ENCODE measurements at regions not wholly inside any gene's neighbourhood (a gene's known extent, or its start where the extent isn't known, plus 50 kb on each side); places are given as distances from the start of the nearest gene placed in this dataset.

DNA sequence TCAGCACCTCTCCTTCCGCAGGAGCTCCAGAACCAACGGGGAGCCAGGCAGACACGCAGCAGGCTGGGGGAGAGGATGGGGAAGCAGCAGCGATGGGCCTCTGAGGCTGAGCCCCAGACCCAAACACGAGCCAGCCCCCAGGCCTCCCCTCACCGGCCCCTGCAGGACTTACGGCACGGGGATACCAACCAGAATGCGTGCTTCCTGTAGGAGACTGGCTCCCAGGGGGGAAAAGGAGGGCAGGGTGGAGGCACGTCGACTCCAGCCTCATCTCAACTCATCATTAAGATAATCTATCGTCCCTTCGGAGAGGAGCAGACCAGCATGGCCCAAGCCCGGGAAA lies 495.1 kb upstream of the MYT1L start:
- TF ChIP-seq, protein P1, sequence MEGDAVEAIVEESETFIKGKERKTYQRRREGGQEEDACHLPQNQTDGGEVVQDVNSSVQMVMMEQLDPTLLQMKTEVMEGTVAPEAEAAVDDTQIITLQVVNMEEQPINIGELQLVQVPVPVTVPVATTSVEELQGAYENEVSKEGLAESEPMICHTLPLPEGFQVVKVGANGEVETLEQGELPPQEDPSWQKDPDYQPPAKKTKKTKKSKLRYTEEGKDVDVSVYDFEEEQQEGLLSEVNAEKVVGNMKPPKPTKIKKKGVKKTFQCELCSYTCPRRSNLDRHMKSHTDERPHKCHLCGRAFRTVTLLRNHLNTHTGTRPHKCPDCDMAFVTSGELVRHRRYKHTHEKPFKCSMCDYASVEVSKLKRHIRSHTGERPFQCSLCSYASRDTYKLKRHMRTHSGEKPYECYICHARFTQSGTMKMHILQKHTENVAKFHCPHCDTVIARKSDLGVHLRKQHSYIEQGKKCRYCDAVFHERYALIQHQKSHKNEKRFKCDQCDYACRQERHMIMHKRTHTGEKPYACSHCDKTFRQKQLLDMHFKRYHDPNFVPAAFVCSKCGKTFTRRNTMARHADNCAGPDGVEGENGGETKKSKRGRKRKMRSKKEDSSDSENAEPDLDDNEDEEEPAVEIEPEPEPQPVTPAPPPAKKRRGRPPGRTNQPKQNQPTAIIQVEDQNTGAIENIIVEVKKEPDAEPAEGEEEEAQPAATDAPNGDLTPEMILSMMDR (IDR thresholded peaks at IDR 0.05; ENCODE audit: low read depth, low read length, poor library complexity, severe bottlenecking): no peak
- TF ChIP-seq EZH2phosphoT487 (IDR thresholded peaks at IDR 0.05; ENCODE audit: borderline replicate concordance, low read length): no peak
- H4K20me1 ChIP-seq (ENCODE audit: control insufficient read depth, insufficient read depth, low read depth, low read length): no peaks in the 10 kb centered on the region

DNA sequence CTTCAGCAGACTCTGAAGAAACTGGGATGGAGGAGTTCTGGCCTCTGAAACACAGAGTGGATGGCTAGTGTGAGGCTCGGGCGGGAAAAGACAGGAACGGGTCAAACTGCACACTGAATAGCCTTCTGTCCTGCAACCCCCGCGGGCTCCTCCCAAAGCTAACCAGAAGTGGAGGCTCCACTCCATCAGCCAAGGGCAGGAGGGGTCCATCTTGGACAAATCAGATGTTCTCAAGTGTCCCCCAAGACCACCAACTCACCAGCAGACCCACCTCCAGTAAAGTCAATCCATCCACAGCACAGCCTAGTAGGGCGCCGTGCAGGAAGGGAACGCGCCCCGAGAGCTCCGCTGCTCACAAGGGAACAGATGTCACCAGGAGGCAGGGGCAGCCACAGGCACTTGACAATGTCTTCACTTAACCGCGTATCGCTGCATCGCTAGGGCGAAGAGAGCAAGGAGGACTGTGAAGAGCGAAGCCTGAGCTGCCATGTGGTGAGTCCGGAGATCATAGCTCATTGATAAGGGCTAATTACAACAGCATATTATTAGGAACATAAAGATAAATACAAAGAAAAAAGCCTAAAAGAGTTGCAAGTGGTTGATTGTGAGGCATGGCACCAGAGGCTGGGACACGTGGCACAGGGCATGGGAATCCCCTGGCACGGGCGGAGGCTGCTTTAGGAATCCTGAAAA lies 494.6 kb upstream of the MYT1L start:
- H3K4me3 ChIP-seq (ENCODE audit: low read length): no peak overlapping the region
- no peaks in the 10 kb centered on the region for H3K27me3 ChIP-seq (ENCODE audit: control insufficient read depth, low read length)

More for the DNA sequence above, 495.1 kb upstream of the MYT1L start:
- H3K9me2 ChIP-seq (replicated peaks; ENCODE audit: control insufficient read depth, low read length): no peaks in the 10 kb centered on the region
- H3K4me2 ChIP-seq (ENCODE audit: low read length): no peak overlapping the region
- H3K27me3 ChIP-seq (ENCODE audit: control insufficient read depth, low read length): no peaks in the 10 kb centered on the region
- no peak overlapping the region for H3K4me3 ChIP-seq (ENCODE audit: low read length)
- H3K9me3 ChIP-seq (ENCODE audit: control insufficient read depth, insufficient read depth, low read length): peaks cover 6% of the 10 kb centered on the region
- no peaks in the 10 kb centered on the region for H3K4me1 ChIP-seq (ENCODE audit: control insufficient read depth, low read length)
- no peaks in the 10 kb centered on the region for H3K79me2 ChIP-seq (ENCODE audit: control insufficient read depth, low read length)
- H3K36me3 ChIP-seq (ENCODE audit: control insufficient read depth, low read length): no peaks in the 10 kb centered on the region
- H3F3A ChIP-seq (ENCODE audit: control insufficient read depth, insufficient read depth): no peaks in the 10 kb centered on the region
- H3K27ac ChIP-seq (ENCODE audit: low read depth, low read length): no peak overlapping the region

DNA sequence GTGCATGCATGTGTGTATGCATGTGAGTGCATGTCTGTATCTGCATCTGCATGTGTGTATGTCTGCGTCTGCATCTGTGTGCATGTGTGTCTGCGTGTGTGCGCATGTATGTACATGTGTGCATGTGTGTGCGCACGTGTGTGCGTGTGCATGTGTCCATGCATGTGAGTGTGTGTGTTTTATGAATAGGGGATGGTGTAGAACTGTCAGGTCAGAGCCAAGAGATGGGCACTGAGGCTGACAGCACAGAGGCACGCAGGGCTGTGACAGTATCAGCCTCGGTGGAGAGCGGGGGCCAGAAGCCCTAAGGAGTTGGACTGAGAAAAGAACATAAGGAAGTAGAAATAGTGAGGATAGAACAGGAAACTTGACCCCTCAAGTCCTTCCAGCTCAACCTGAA lies 494.0 kb upstream of the MYT1L start:
- no peaks in the 10 kb centered on the region for H3K27me3 ChIP-seq (ENCODE audit: control insufficient read depth, low read length)
- no peaks in the 10 kb centered on the region for H4K20me1 ChIP-seq (ENCODE audit: control insufficient read depth, insufficient read depth, low read depth, low read length)
- no peak overlapping the region for H3K27ac ChIP-seq (ENCODE audit: low read depth, low read length)
- H3K4me1 ChIP-seq (ENCODE audit: control insufficient read depth, low read length): no peaks in the 10 kb centered on the region
- peaks cover 9% of the 10 kb centered on the region for H3K9me3 ChIP-seq (ENCODE audit: control insufficient read depth, insufficient read depth, low read length)
- H3K36me3 ChIP-seq (ENCODE audit: control insufficient read depth, low read length): no peaks in the 10 kb centered on the region
- H3F3A ChIP-seq (ENCODE audit: control insufficient read depth, insufficient read depth): no peaks in the 10 kb centered on the region
- H3K79me2 ChIP-seq (ENCODE audit: control insufficient read depth, low read length): no peaks in the 10 kb centered on the region
- H3K4me2 ChIP-seq (ENCODE audit: low read length): no peak overlapping the region
- H3K4me3 ChIP-seq (ENCODE audit: low read length): no peak overlapping the region
- H3K9me2 ChIP-seq (replicated peaks; ENCODE audit: control insufficient read depth, low read length): no peaks in the 10 kb centered on the region
- TF ChIP-seq EZH2phosphoT487 (IDR thresholded peaks at IDR 0.05; ENCODE audit: borderline replicate concordance, low read length): no peak
- TF ChIP-seq, protein P1 (IDR thresholded peaks at IDR 0.05; ENCODE audit: low read depth, low read length, poor library complexity, severe bottlenecking): no peak

More for the DNA sequence above, 494.6 kb upstream of the MYT1L start:
- H3K4me2 ChIP-seq (ENCODE audit: low read length): no peak overlapping the region
- H3K9me2 ChIP-seq (replicated peaks; ENCODE audit: control insufficient read depth, low read length): no peaks in the 10 kb centered on the region
- no peaks in the 10 kb centered on the region for H3K79me2 ChIP-seq (ENCODE audit: control insufficient read depth, low read length)
- peaks cover 9% of the 10 kb centered on the region for H3K9me3 ChIP-seq (ENCODE audit: control insufficient read depth, insufficient read depth, low read length)
- H4K20me1 ChIP-seq (ENCODE audit: control insufficient read depth, insufficient read depth, low read depth, low read length): no peaks in the 10 kb centered on the region
- H3F3A ChIP-seq (ENCODE audit: control insufficient read depth, insufficient read depth): no peaks in the 10 kb centered on the region
- no peak overlapping the region for H3K27ac ChIP-seq (ENCODE audit: low read depth, low read length)
- no peak for TF ChIP-seq EZH2phosphoT487 (IDR thresholded peaks at IDR 0.05; ENCODE audit: borderline replicate concordance, low read length)
- TF ChIP-seq, protein P1 (IDR thresholded peaks at IDR 0.05; ENCODE audit: low read depth, low read length, poor library complexity, severe bottlenecking): no peak
- H3K4me1 ChIP-seq (ENCODE audit: control insufficient read depth, low read length): no peaks in the 10 kb centered on the region
- H3K36me3 ChIP-seq (ENCODE audit: control insufficient read depth, low read length): no peaks in the 10 kb centered on the region

Measured in DOHH2 (cell line).